ENCODE measurements at regions not wholly inside any gene's neighbourhood (a gene's known extent, or its start where the extent isn't known, plus 50 kb on each side); places are given as distances from the start of the nearest gene placed in this dataset.

DNA sequence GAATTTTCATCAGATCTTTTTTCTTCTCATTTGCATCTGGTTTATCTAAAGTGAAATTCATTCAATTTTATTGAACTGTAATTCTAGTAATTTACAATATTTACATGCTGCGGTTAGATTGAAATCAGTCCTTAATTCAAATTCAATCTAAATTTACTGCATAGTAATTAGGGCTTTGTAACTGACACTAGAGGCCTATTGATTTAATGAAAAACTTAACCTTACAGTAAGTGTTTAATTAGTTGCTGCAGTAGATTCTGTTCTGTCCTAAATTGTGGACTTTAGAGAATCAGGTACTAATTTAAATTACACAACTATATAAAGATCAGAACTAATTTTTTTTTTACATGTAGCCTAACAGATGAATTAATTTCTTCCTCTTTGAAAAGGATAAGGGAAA, 758.8 kb upstream of the TENM3 start:
- intact Hi-C loops (cut with DNase I) = no loop called here
- Histone ChIP-seq H3K4me3 (no peak overlapping the region), H3K27me3 (no peaks in the 10 kb centered on the region), H3K9me3 (no peaks in the 10 kb centered on the region), H3K4me1 (no peaks in the 10 kb centered on the region), H3K27ac (replicated peaks in 1 of 4) (no peak overlapping the region), H3K36me3 (no peaks in the 10 kb centered on the region)
- TF ChIP-seq CTCF (IDR thresholded peaks at IDR 0.05) (no peak), POLR2AphosphoS5 (IDR thresholded peaks at IDR 0.05) (no peak), EP300 (IDR thresholded peaks at IDR 0.05) (no peak), POLR2A (IDR thresholded peaks at IDR 0.05; ENCODE audit: low read depth) (no peak)
- no peak for DNase-seq (ENCODE audit: extremely low spot score)
- 95% methylated on average over 1 of the region's 1 CpG for WGBS

DNA sequence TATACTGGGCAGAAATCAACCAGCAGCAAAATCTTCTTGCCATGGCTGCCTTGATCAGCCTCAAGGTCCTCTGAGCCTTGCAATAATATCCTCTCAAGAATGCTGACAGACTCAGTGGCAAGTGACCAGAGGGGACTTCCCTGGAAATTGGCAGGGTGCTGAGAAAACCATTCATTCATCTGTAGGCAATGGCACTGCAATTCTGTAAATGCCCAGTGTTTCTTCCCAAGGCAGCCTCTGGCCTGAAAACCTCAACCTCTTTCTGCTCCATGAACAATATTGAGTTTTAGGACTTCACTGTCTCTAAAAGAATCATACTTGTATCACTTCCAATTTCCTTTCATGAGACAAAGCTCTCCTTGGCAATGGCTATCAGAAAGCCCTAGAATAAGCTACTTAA, 754.3 kb upstream of the TENM3 start:
- DNase-seq (ENCODE audit: extremely low spot score) = no peak
- Histone ChIP-seq H3K36me3 (no peaks in the 10 kb centered on the region), H3K9me3 (no peaks in the 10 kb centered on the region), H3K27ac (replicated peaks in 1 of 4) (no peak overlapping the region), H3K27me3 (no peaks in the 10 kb centered on the region), H3K4me1 (no peaks in the 10 kb centered on the region), H3K4me3 (no peak overlapping the region)
- intact Hi-C loops (cut with DNase I) = no loop called here
- TF ChIP-seq POLR2A (IDR thresholded peaks at IDR 0.05; ENCODE audit: low read depth) (no peak), POLR2AphosphoS5 (IDR thresholded peaks at IDR 0.05) (no peak), CTCF (IDR thresholded peaks at IDR 0.05) (no peak), EP300 (IDR thresholded peaks at IDR 0.05) (no peak)

- H3K36me3 ChIP-seq = no peaks in the 10 kb centered on the region
- no peaks in the 10 kb centered on the region for H3K27me3 ChIP-seq
- no peaks in the 10 kb centered on the region for H3K4me1 ChIP-seq
- no peak overlapping the region for H3K4me3 ChIP-seq
- no peak overlapping the region for H3K27ac ChIP-seq (replicated peaks in 1 of 4)
- WGBS = 85% methylated on average over 1 of the region's 1 CpG
- intact Hi-C loops (cut with DNase I) = no loop called here
- no peak for DNase-seq (ENCODE audit: extremely low spot score)
- H3K9me3 ChIP-seq = peaks cover 0 to 3% (median 0%) of the 10 kb centered on the region in 4 donors
- TF ChIP-seq EP300 (IDR thresholded peaks at IDR 0.05) (no peak), POLR2A (IDR thresholded peaks at IDR 0.05; ENCODE audit: low read depth) (no peak), CTCF (IDR thresholded peaks at IDR 0.05) (no peak), POLR2AphosphoS5 (IDR thresholded peaks at IDR 0.05) (no peak)
These were observed 745.1 kb upstream of the TENM3 start for GRCh38 chr4:181498148-181498547.

DNA sequence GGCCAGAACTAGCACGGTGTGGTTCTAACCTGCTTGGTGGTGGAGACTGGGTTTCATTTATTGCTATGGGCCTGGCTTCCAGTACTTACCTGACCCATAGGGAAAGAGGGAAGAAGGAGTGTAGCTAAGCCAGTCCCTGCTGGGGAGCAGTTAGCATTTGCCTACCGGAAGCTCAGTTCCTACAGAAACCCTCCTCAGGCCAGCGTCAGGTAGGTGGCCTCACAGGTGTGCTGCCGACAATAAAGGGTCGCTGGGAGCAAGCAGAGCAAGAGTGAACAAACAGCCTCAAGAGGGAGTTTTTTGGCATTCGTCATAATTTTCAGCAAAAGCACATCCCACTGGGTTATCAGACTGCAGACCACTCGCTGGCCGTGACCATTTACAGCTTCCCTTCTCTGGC, 740.6 kb upstream of the TENM3 start:
- intact Hi-C loops (cut with DNase I) = no loop called here
- H3K4me3 ChIP-seq = no peak overlapping the region
- no peaks in the 10 kb centered on the region for H3K4me1 ChIP-seq
- H3K36me3 ChIP-seq = no peaks in the 10 kb centered on the region
- no peaks in the 10 kb centered on the region for H3K27me3 ChIP-seq
- H3K27ac ChIP-seq (replicated peaks in 1 of 4) = no peak overlapping the region
- no peak for DNase-seq (ENCODE audit: extremely low spot score)
- WGBS = 88% methylated on average over 8 of the region's 8 CpGs
- peaks cover 0 to 3% (median 0%) of the 10 kb centered on the region in 4 donors for H3K9me3 ChIP-seq
- TF ChIP-seq EP300 (IDR thresholded peaks at IDR 0.05) = no peak

DNA sequence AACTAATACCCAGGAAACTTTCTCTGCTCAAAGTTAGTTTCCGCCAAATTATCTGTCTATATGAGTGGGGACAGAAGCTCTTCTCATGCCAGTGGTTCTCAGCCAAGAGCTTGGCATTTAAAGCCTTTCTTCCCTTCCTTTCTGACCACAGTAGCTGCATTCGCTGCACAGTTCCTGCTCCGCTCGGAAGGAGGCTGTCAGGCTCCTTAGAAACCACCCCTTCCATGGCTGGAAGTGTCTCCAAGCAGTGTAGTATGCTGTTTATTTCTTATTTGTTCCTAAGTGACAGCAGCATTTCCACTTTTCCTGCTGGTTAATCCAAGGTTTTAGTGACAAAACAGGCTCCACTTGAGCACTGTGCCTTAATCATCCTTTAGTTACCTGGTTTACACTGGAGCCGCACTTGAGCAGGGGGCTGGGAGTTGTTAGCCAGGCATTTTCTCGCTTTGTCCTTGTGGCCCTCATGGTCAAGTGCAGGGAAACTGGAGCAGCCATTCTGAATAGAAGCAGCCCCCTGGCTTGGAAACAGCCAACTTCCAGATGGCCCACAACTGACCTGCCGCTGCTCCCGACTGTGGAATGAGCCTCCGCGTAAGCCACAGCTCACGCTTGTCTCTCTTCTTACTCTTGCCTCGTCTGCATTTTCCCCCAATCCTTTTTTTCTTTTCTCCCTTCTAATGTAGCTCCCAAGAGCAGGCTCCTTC, 739.4 kb upstream of the TENM3 start:
- Histone ChIP-seq H3K27me3 (no peaks in the 10 kb centered on the region), H3K9me3 (no peaks in the 10 kb centered on the region), H3K27ac (replicated peaks in 1 of 4) (no peak overlapping the region), H3K4me1 (no peaks in the 10 kb centered on the region), H3K4me3 (no peak overlapping the region), H3K36me3 (no peaks in the 10 kb centered on the region)
- intact Hi-C loops (cut with DNase I) = no loop called here
- no peak for DNase-seq (ENCODE audit: extremely low spot score)
- 64% methylated on average over 12 of the region's 12 CpGs for WGBS
- TF ChIP-seq POLR2AphosphoS5 (IDR thresholded peaks at IDR 0.05) (no peak), POLR2A (IDR thresholded peaks at IDR 0.05; ENCODE audit: low read depth) (no peak), EP300 (IDR thresholded peaks at IDR 0.05) (no peak), CTCF (IDR thresholded peaks at IDR 0.05) (no peak)

All from esophagus muscularis mucosa (tissue), 4 donors.